Hematopoietic multipotent progenitor cell (in vitro differentiated cells): ENCODE measurements at regions not wholly inside any gene's neighbourhood (a gene's known extent, or its start where the extent isn't known, plus 50 kb on each side); places are given as distances from the start of the nearest gene placed in this dataset.

Experiments used
- DNase-seq, 3 donors: peaks; one replicate each; pipeline ENCODE4 v3.0.0-alpha.2; 2011 to 2015; ENCODE audit warnings: low read depth in 2 of 3, low spot score in 2 of 3

DNA sequence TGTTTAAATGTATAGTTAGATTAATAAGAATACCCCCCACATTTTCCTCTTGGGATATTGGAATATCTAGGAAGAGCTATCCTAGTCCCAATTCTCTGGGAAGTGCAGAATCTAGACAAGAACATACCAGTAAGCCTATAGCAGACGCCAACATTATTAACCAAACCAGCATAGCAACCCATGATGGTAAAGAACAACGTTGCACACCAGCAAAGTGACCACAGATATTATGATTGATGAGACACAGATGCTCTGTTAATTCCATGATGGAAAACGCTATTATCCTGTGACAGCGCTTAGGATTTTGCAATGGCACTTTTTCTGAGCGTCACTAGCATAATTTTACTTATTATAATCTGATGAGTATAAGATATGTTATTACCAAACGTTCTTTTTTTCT, 603.1 kb upstream of the PCDH15 start:
- DNase-seq, result no peak

DNA sequence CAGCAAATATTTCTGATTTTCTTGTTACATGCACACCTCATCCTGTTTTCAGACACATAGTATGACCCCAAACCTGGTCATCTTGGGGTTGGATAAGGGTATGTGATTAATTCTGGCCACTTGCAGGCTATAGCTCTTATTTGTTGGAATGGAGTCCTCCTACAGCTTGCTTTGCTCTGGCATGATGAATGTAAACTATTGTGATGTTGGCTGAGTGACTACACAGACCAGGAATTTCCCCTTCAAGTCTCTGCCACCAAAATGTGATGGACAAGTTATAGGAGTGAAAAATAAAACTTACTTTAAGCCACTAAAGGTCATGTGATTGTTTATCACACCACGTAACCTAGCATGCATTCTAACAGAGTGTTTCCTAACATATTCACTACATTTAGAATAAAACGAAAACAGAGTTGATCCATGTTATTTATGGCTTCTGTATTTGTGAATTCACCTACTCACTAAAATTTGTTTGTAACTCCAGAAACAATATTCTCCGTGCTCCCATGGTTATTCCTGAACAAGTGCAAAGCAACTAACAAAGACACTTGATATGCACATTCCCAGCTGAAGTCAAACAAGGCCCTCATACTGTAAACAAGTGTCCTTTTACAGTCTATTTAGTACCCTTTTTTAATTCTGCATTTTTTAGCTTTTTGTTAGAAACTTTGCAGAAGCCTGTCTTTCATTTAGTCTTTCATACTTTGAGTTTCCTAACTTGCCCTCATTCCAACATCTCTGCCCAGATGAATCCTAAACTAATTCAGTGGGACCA, 599.2 kb upstream of the PCDH15 start:
- DNase-seq, result no peak

DNA sequence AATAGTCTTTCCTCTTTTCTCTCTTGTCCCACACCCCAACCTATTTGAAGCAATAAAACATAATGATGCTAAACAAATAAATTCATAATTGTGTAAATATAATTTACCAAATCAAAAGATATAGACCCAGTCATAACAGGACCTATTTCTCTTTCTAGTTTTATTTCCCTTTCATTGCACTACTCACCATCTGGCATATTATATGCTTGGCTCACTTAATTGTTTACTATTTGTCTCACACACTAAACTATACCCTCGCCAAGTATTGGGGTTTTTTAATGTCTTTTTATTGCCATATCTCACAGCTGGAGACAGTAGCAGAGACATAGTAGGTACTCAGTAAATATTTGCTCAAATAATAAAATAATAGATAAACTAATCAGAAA, 597.5 kb upstream of the PCDH15 start:
- DNase-seq, result no peak

DNA sequence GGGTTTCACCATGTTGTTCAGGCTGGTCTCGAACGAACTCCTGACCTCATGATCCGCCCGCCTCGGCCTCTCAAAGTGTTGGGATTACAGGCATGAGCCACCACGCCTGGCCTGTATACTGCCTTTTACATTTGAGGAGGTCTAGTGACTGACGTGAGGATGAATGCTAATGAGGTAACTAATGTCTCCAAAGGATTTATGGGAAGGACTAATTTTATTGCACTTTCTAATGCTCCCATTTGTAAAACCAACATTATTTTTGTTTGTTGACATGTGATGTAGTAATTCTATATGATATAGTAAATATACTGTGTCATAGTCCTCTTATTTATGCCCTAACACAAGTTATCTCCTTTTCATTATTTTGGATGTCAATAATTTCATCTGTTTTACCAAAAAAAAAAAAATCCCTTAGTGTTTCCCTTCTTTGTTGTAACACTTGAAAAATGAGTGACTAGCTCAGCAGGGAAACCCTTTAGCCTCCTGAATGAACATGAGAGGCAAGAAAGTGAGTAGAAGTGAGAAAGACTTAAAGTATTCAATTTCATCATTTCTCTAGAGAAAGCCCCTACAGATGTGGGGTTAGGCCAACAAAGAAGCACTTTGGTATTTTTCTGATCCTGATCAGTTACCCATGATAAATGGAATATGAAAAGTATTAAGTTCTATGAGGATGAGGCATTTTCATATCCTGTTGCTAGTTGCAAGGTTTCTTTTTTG, 596.9 kb upstream of the PCDH15 start:
- DNase-seq, result no peak

GRCh38 chr10:55378196-55378595, 577.2 kb upstream of the PCDH15 start:
- no peak for DNase-seq

DNA sequence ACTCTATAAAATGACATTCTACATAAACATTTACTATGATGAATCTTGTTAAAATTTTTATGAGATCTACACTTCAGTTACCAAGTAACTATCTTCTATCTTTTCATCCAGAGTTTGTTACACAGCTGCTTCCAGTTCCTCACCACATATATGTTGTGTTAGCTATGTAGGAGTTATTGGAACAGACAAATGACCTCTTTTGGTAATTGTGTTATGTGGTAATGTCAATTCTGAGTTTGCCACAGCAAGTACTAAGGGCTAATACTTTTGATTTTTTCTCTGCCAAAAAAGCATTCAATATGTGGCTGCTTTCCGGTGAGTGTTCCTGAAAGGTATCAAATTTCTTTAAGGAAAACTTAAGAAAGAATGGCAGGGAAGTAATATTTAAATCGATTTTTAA, 573.9 kb upstream of the PCDH15 start:
- DNase-seq, result no peak

DNA sequence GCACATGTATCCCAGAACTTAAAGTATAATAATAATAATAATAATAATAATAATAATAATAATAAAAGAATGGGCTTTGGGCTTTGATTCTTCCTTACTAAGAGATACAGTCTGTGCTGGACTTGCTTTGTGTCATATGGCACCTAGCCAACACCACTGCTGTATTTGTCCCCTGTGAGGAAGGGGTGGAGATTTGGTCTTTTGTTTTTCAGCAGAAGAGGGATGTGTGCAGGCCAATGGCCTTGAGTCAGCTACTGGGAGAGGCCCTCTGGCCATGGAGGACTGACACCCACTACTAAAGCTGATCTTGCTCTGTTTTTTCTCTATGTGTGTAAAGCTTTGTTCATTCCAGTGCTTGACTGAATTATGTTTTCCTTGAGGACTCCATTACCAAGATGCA, 573.0 kb upstream of the PCDH15 start:
- DNase-seq, result no peak

GRCh38 chr10:55369670-55370420, 568.8 kb upstream of the PCDH15 start:
- no peak for DNase-seq

- DNase-seq, result no peak
Measured at GRCh38 chr10:55368467-55368866, 567.4 kb upstream of the PCDH15 start.

GRCh38 chr10:55367555-55367954, 566.5 kb upstream of the PCDH15 start:
- no peak for DNase-seq

GRCh38 chr10:55358539-55358938, 557.5 kb upstream of the PCDH15 start:
- DNase-seq, result no peak

DNA sequence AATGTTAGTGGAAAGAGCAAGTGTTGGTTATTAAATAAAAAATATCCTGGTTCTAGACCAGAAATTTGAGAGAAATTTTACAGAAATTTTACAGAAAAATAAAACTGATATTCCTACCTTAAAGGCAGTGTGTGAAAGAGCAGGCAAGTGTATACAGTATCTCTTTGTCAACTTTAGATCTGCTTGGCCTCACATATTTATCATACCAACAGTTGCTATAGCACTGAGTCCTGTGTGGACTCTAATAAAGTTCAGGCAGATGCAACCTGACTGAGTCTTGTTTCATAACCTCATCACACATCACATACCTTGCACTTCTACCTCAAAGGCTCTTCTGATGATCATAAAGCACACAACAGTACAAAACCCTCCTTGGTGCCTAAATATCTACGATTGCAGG, 552.4 kb upstream of the PCDH15 start:
- no peak for DNase-seq

DNA sequence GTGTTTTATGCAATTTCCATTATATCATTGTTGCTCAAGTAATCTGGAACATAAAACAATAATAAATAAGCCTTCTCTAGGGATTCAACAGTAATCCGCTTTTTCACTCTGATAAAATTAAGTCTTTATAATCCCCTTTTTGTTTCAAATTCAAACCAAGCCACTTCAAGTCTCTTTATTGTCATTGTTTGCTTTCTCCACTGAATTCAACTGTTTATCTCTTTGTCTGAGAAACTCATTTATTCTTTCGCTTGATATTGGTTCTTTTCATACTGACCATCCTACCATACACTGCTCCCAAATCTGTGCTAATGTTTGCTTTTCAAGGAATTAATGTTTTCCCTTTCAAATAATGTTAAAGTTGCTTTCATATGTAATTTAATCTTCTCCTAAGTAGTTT, 550.4 kb upstream of the PCDH15 start:
- DNase-seq, result no peak

DNA sequence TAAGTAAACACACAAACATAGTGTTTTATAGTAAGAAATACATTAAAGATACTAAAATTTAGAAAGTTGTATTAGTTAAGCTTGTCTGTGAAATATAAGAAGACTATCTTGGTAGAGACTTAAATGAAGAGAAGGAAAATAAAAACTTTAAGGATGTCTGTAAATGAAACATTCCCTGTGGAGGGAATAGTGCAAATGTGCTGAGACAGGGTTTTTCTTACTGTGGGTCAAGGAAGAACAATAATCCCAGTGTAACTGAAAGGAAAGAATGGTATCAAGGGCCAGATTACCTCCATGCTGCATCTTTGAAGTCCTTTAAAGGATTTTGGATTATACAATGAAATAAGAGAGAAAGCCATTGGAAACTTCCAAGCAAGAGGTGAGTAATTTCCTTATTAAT, 547.5 kb upstream of the PCDH15 start:
- no peak for DNase-seq

DNA sequence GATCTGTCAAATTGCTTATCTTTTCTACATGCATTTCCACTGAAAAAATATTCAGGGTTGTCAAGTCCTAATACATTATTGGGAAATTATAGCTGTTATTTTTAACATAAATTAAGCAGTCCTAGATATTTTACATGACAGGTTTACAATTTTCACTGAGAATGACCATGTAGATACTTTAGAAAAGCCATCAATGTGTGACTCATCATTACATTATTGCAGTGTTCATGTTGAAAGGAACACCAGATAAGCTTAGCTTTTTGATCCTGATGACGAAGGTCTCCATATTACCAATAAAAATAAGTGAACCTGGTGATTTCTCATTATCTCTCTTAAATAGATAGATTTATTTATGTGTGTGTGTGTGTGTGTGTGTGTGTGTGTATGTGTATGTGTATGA, 529.5 kb upstream of the PCDH15 start:
- no peak for DNase-seq

DNA sequence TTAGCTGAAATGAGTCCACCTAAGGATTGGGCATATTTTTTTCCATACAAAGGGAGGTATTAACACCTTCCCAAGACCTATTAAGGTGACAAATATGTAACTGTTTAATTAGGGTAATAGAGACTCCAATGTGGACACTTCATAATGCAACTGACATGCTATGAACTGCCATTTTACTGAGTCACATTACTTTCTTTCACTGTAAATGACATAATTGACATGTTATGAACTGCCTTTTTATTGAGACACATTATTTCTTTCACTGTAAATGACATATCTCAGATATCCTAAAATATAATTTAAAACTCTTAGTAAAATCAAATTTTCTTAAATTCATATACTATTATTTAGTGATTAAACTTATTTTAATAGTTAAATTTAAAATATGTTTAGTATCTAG, 528.8 kb upstream of the PCDH15 start:
- DNase-seq, result no peak

DNA sequence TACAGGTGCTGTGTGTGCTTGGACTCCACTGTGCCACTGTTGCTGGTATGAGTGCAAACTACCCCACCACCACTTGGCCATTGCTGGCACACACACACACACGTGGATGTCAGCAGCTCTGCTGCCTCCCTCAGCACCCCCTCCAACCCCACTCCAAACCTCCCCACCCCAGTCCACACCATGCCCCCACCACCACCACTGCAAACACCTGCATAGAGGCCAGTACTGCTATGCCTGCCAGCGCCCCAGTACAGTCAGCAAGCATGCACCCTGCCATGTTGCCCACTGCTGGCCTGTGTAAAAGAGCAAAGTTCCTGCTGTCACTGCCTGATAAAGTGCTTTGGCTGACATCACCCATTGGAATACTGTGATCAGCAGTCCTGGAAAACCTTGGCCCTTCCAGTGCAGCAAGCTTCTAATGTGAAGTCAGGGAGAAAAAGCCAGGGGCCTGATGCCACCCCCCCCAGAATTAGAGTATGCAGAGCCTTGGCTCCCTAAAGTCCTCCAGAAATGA, 519.2 kb upstream of the PCDH15 start:
- DNase-seq, result no peak

- DNase-seq, result no peak
Measured at GRCh38 chr10:55311848-55312635, 511.0 kb upstream of the PCDH15 start.

- DNase-seq, result no peak
Measured at GRCh38 chr10:55310143-55310542, 509.1 kb upstream of the PCDH15 start.

DNA sequence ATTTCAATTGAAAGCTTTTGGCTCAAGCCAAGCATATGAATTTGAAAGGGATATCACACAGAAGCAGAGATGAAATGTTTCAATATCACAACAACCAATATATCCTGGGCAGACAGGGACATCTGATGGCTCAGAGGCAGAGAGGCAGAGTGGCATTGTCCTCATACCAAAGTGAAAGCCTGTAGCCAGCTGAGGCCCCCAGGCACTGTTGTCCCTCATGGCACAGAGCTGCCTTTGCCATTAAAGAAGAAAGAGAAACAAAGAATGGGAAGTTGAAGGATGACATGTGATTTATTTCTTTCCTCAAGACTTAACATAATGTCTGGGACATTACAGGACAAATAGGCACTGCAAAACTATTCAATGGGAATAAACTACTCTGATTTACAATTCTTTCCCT, 504.3 kb upstream of the PCDH15 start:
- DNase-seq, result no peak

DNA sequence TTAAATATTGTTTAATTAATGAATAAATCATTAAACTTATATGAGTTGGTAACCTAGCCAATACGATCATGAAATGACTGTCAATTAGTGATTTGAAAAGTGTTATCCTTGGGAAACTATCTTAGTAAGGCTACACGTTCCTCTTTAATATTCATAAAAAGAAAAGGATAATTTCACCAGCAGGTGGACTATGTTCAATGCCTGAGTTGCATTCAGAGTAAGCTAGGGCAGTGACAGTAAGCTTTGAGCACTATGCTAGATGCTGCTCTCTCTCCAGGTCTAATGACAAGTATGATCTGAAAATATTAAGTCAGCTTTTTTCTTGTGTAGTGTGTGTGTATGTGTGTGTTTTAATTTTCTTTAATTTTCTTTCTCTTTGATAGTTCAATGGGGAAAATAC, 486.3 kb upstream of the PCDH15 start:
- no peak for DNase-seq
